ENCODE measurements at regions not wholly inside any gene's neighbourhood (a gene's known extent, or its start where the extent isn't known, plus 50 kb on each side); places are given as distances from the start of the nearest gene placed in this dataset.
"Not testable (repeated sequence)": the region's sequence is repeated elsewhere in the genome, so short reads cannot be mapped to it uniquely, and the experiment has no call there.

DNA sequence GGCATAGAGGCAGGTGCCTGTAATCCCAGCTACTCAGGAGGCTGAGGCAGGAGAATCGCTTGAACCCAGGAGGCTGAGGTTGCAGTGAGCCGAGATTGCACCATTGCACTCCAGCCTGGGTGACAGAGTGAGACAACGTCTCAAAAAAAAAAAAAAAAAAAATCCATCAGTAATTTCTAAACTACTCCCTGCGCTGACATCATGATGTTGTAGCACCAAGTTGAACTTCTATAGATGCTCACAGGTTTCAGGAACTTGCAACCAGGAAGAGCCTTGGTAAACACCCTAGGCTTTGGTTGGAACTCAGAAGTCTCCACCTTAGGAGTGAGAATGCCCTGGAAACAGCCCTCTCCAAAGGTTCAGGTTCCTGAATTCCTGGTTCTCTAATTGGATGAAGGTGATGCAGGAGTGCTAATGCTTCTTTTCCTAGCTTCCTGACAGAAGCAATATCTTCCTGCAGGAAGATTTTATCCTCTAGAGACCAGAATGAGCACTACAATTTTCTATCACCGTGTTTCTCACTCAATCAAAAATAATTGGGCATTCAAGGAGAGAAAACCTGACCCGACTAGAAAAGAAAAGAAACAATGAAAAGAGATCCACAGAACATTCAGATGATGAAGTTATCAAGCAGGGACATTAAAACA, 469.6 kb downstream of the GADD45G start:
- H3K79me2 ChIP-seq (ENCODE audit: low read length): no peaks in the 10 kb centered on the region
- no peak overlapping the region for H3K27ac ChIP-seq (ENCODE audit: low read length)
- no peaks in the 10 kb centered on the region for H4K20me1 ChIP-seq (ENCODE audit: insufficient read depth, low read depth, low read length)
- no peaks in the 10 kb centered on the region for H3K36me3 ChIP-seq (ENCODE audit: insufficient read depth, low read length)
- H3K27me3 ChIP-seq (ENCODE audit: low read length): no peaks in the 10 kb centered on the region
- H3K4me3 ChIP-seq (ENCODE audit: low read length): no peak overlapping the region
- no peak overlapping the region for H3K9ac ChIP-seq (ENCODE audit: low read length)
- H3K4me2 ChIP-seq (ENCODE audit: low read depth, low read length, poor library complexity, severe bottlenecking): no peak overlapping the region
- no peaks in the 10 kb centered on the region for H3K9me2 ChIP-seq (replicated peaks; ENCODE audit: insufficient read depth, low read length)
- no peak for DNase-seq
- no peaks in the 10 kb centered on the region for H3K9me3 ChIP-seq (ENCODE audit: low read length)
- H3K4me1 ChIP-seq (ENCODE audit: low read length): no peaks in the 10 kb centered on the region
- H2AFZ ChIP-seq (ENCODE audit: low read length): no peak overlapping the region

DNA sequence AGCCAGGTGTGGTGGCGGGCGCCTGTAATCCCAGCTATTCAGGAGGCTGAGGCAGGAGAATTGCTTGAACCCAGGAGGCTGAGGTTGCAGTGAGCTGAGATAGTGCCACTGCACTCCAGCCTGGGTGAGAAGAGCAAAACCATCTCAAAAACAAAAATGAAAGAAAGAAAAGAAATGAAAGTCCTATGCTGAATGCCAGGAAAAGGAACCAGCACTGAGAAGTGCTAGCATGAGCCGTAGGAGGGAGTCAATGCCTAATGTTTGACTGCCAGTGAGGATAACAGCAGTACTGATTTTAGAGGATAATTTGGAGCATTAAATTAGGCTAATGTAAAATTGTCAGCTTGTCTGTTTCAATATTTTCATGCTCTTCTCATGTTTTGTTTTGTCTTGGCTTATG, 472.8 kb downstream of the GADD45G start:
- H2AFZ ChIP-seq (ENCODE audit: low read length); H4K20me1 ChIP-seq (ENCODE audit: insufficient read depth, low read depth, low read length); H3K9ac ChIP-seq (ENCODE audit: low read length); H3K4me3 ChIP-seq (ENCODE audit: low read length); H3K36me3 ChIP-seq (ENCODE audit: insufficient read depth, low read length); H3K27me3 ChIP-seq (ENCODE audit: low read length); H3K4me2 ChIP-seq (ENCODE audit: low read depth, low read length, poor library complexity, severe bottlenecking); DNase-seq; H3K9me2 ChIP-seq (replicated peaks; ENCODE audit: insufficient read depth, low read length); H3K79me2 ChIP-seq (ENCODE audit: low read length); H3K4me1 ChIP-seq (ENCODE audit: low read length); H3K9me3 ChIP-seq (ENCODE audit: low read length); H3K27ac ChIP-seq (ENCODE audit: low read length): not testable (repeated sequence)

DNA sequence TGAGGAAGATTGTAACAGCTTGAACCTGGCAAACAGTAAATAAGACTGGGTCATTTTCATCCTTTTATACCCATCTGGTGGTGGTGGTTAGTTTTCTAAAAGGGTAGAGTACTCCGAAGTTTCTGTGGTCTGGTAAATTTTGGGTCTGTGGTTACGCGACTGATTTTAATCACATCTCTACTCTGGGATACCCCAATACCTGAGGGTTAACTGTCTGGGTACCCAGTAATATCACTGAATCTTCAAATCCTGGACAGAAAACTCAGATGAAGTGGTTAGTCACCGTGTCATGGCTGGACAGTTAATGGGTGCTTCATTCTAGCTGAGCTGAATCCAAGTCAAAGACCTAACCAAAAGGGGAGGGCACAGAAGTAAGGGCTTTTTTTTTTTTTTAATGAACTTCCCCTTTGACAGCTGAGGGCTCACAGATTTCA, 474.2 kb downstream of the GADD45G start:
- no peaks in the 10 kb centered on the region for H3K36me3 ChIP-seq (ENCODE audit: insufficient read depth, low read length)
- H3K79me2 ChIP-seq (ENCODE audit: low read length): no peaks in the 10 kb centered on the region
- H2AFZ ChIP-seq (ENCODE audit: low read length): no peak overlapping the region
- no peaks in the 10 kb centered on the region for H3K9me3 ChIP-seq (ENCODE audit: low read length)
- no peak overlapping the region for H3K9ac ChIP-seq (ENCODE audit: low read length)
- no peaks in the 10 kb centered on the region for H3K9me2 ChIP-seq (replicated peaks; ENCODE audit: insufficient read depth, low read length)
- no peaks in the 10 kb centered on the region for H3K4me1 ChIP-seq (ENCODE audit: low read length)
- H3K27ac ChIP-seq (ENCODE audit: low read length): no peak overlapping the region
- no peak overlapping the region for H3K4me2 ChIP-seq (ENCODE audit: low read depth, low read length, poor library complexity, severe bottlenecking)
- no peak overlapping the region for H3K4me3 ChIP-seq (ENCODE audit: low read length)
- no peaks in the 10 kb centered on the region for H4K20me1 ChIP-seq (ENCODE audit: insufficient read depth, low read depth, low read length)
- no peaks in the 10 kb centered on the region for H3K27me3 ChIP-seq (ENCODE audit: low read length)
- DNase-seq: no peak

DNA sequence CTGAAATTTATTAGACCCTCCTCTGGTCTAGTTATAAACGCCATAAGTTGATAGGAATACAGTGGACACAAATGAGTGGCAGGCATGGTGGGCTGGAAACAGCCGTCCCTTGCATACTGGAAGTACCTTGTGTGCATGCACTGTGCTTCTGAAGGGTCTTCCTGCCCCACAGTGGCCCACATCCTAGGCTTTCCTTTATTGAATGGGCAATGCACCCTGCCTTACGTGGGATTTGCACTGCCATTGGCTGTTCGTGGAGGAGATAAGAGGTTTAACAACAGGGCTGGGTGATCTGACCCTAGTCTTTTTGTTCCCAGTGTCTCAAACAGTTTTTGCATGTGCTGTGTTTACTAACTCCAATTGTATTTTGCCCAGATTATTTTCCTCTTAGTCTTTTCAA, 480.8 kb downstream of the GADD45G start:
- DNase-seq: no peak
- H3K79me2 ChIP-seq (ENCODE audit: low read length): no peaks in the 10 kb centered on the region
- no peaks in the 10 kb centered on the region for H4K20me1 ChIP-seq (ENCODE audit: insufficient read depth, low read depth, low read length)
- no peaks in the 10 kb centered on the region for H3K9me2 ChIP-seq (replicated peaks; ENCODE audit: insufficient read depth, low read length)
- H3K36me3 ChIP-seq (ENCODE audit: insufficient read depth, low read length): no peaks in the 10 kb centered on the region
- H3K4me2 ChIP-seq (ENCODE audit: low read depth, low read length, poor library complexity, severe bottlenecking): no peak overlapping the region
- H3K4me1 ChIP-seq (ENCODE audit: low read length): peaks cover 5% of the 10 kb centered on the region
- no peaks in the 10 kb centered on the region for H3K9me3 ChIP-seq (ENCODE audit: low read length)
- no peaks in the 10 kb centered on the region for H3K27me3 ChIP-seq (ENCODE audit: low read length)
- no peak overlapping the region for H3K4me3 ChIP-seq (ENCODE audit: low read length)
- H2AFZ ChIP-seq (ENCODE audit: low read length): no peak overlapping the region
- H3K9ac ChIP-seq (ENCODE audit: low read length): no peak overlapping the region
- no peak overlapping the region for H3K27ac ChIP-seq (ENCODE audit: low read length)

DNA sequence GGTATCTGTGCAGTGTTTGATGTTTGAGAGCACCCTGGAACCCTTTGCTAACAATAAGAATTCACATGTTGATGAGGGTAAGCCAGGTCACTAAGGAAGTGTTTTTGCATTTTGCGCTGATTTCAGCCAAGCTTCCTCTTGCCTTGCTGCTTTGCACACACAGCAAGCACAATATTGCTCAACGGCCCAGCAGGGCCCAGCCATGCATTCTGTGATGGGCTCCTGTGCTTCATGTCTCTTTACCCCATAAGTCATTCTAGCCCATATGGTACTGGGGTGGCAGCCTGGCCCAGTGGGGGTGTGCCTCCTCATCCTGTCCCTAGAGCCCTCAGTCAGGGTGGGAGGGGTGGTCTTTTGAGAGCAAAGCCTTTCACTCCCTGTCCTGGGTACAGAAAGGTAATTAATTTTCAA, 481.3 kb downstream of the GADD45G start:
- Histone ChIP-seq H3K79me2 (ENCODE audit: low read length) (no peaks in the 10 kb centered on the region), H3K27me3 (ENCODE audit: low read length) (no peaks in the 10 kb centered on the region), H3K9me2 (replicated peaks; ENCODE audit: insufficient read depth, low read length) (no peaks in the 10 kb centered on the region), H4K20me1 (ENCODE audit: insufficient read depth, low read depth, low read length) (no peaks in the 10 kb centered on the region), H2AFZ (ENCODE audit: low read length) (no peak overlapping the region), H3K9me3 (ENCODE audit: low read length) (no peaks in the 10 kb centered on the region), H3K9ac (ENCODE audit: low read length) (no peak overlapping the region), H3K36me3 (ENCODE audit: insufficient read depth, low read length) (no peaks in the 10 kb centered on the region), H3K27ac (ENCODE audit: low read length) (no peak overlapping the region), H3K4me3 (ENCODE audit: low read length) (no peak overlapping the region), H3K4me1 (ENCODE audit: low read length) (peaks cover 5% of the 10 kb centered on the region), H3K4me2 (ENCODE audit: low read depth, low read length, poor library complexity, severe bottlenecking) (no peak overlapping the region)
- DNase-seq: peak; percentile 43

DNA sequence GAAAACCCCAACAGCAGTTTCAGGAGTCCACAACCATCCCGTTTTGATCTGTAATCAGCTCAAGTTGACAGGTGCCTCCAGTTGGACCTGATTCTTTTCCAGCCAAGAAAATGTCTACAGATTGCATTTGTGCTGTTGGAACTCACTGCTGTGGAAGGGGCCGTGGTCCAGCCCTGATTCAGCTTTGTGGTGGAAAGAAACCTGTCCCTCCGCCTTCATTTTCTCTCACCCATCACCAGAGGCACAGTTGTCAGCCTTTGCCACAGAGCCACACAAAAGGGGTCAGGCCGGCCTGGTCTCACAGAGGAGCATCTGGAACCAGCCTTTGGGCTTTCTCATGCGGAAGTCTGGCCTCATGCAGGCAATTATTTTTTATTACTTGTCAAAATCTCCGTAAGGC, 483.6 kb downstream of the GADD45G start:
- H3K9me2 ChIP-seq (replicated peaks; ENCODE audit: insufficient read depth, low read length): no peaks in the 10 kb centered on the region
- no peaks in the 10 kb centered on the region for H3K9me3 ChIP-seq (ENCODE audit: low read length)
- H3K79me2 ChIP-seq (ENCODE audit: low read length): no peaks in the 10 kb centered on the region

DNA sequence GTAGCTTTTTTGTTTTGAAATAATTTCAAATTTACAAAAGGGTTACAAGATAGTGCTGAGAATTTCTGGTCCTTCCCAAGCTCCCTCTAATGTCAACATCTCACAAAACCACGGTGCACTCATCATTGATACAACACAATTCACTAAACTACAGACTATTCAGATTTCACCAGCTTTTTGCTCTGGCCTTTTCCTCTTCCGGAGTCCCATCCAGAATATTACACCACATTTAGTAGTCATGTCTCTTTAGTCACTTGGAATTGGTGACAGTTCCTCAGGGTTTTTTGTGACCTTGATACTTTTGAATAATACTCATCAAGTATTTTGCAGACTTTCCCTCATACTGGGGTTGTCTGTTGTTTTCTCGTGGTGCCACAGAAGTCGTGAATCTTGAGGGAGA, 484.0 kb downstream of the GADD45G start:
- Histone ChIP-seq H3K27me3 (ENCODE audit: low read length) (no peaks in the 10 kb centered on the region), H3K4me1 (ENCODE audit: low read length) (peaks cover 5% of the 10 kb centered on the region), H3K79me2 (ENCODE audit: low read length) (no peaks in the 10 kb centered on the region), H2AFZ (ENCODE audit: low read length) (no peak overlapping the region), H4K20me1 (ENCODE audit: insufficient read depth, low read depth, low read length) (no peaks in the 10 kb centered on the region), H3K9ac (ENCODE audit: low read length) (no peak overlapping the region), H3K9me3 (ENCODE audit: low read length) (no peaks in the 10 kb centered on the region), H3K9me2 (replicated peaks; ENCODE audit: insufficient read depth, low read length) (no peaks in the 10 kb centered on the region), H3K4me3 (ENCODE audit: low read length) (no peak overlapping the region), H3K27ac (ENCODE audit: low read length) (no peak overlapping the region), H3K36me3 (ENCODE audit: insufficient read depth, low read length) (no peaks in the 10 kb centered on the region), H3K4me2 (ENCODE audit: low read depth, low read length, poor library complexity, severe bottlenecking) (no peak overlapping the region)
- DNase-seq: no peak

More for the DNA sequence above, 483.6 kb downstream of the GADD45G start:
- H3K36me3 ChIP-seq (ENCODE audit: insufficient read depth, low read length): no peaks in the 10 kb centered on the region
- no peaks in the 10 kb centered on the region for H3K27me3 ChIP-seq (ENCODE audit: low read length)
- H3K9ac ChIP-seq (ENCODE audit: low read length): no peak overlapping the region
- no peak overlapping the region for H3K4me2 ChIP-seq (ENCODE audit: low read depth, low read length, poor library complexity, severe bottlenecking)
- no peak overlapping the region for H3K27ac ChIP-seq (ENCODE audit: low read length)
- no peak overlapping the region for H2AFZ ChIP-seq (ENCODE audit: low read length)
- no peaks in the 10 kb centered on the region for H4K20me1 ChIP-seq (ENCODE audit: insufficient read depth, low read depth, low read length)
- H3K4me3 ChIP-seq (ENCODE audit: low read length): no peak overlapping the region
- DNase-seq: no peak
- H3K4me1 ChIP-seq (ENCODE audit: low read length): peaks cover 5% of the 10 kb centered on the region

DNA sequence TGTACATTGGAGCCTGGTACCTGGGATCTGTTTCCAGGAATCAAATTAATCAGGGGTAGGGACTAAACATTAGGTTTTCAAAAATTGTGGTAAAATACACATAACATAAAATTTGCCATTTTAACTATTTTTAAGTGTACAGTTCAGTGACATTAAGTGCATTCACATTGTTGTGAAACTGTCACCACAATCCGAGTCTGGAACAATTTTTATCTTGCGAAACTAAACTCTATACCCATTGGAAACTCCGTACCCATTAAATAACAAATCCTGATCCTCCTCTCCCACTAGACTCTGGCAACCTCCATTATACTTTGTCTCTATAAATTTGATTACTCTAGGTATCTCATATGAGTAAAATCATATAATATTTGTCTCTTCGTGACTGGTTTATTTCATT, 486.2 kb downstream of the GADD45G start:
- Histone ChIP-seq H4K20me1 (ENCODE audit: insufficient read depth, low read depth, low read length) (no peaks in the 10 kb centered on the region), H3K4me2 (ENCODE audit: low read depth, low read length, poor library complexity, severe bottlenecking) (no peak overlapping the region), H3K27me3 (ENCODE audit: low read length) (no peaks in the 10 kb centered on the region), H3K9me2 (replicated peaks; ENCODE audit: insufficient read depth, low read length) (no peaks in the 10 kb centered on the region), H3K36me3 (ENCODE audit: insufficient read depth, low read length) (no peaks in the 10 kb centered on the region), H2AFZ (ENCODE audit: low read length) (no peak overlapping the region), H3K4me1 (ENCODE audit: low read length) (peaks cover 3% of the 10 kb centered on the region), H3K9me3 (ENCODE audit: low read length) (no peaks in the 10 kb centered on the region), H3K9ac (ENCODE audit: low read length) (no peak overlapping the region), H3K79me2 (ENCODE audit: low read length) (no peaks in the 10 kb centered on the region), H3K27ac (ENCODE audit: low read length) (no peak overlapping the region), H3K4me3 (ENCODE audit: low read length) (no peak overlapping the region)
- no peak for DNase-seq

DNA sequence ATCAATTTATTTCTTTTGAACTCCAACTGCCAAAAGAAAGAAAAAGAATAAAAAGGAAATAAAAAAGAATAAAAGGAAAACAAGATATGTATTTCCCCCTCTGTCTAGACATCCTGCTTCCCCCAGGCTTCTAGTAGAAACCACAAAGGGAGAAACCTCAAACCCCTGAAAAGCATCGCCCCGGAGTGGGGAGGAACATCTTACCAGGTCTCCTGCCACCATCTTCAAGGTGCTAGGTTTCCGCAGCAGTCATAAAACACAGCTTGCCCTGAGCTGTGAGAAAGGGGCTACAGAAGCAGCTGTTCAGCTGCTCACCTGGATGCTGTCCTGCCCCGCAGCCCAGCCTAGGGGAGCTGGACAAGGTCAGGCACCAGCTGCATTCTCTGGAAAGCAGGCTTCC, 487.7 kb downstream of the GADD45G start:
- Histone ChIP-seq H3K36me3 (ENCODE audit: insufficient read depth, low read length) (no peaks in the 10 kb centered on the region), H2AFZ (ENCODE audit: low read length) (no peak overlapping the region), H3K79me2 (ENCODE audit: low read length) (no peaks in the 10 kb centered on the region), H4K20me1 (ENCODE audit: insufficient read depth, low read depth, low read length) (no peaks in the 10 kb centered on the region), H3K4me3 (ENCODE audit: low read length) (no peak overlapping the region), H3K9me2 (replicated peaks; ENCODE audit: insufficient read depth, low read length) (no peaks in the 10 kb centered on the region), H3K4me1 (ENCODE audit: low read length) (no peaks in the 10 kb centered on the region), H3K27me3 (ENCODE audit: low read length) (no peaks in the 10 kb centered on the region), H3K9me3 (ENCODE audit: low read length) (no peaks in the 10 kb centered on the region), H3K27ac (ENCODE audit: low read length) (no peak overlapping the region), H3K9ac (ENCODE audit: low read length) (no peak overlapping the region), H3K4me2 (ENCODE audit: low read depth, low read length, poor library complexity, severe bottlenecking) (no peak overlapping the region)
- no peak for DNase-seq

Data from Karpas-422 (cell line).